Ureter (tissue), 1 donor: ENCODE measurements at regions not wholly inside any gene's neighbourhood (a gene's known extent, or its start where the extent isn't known, plus 50 kb on each side); places are given as distances from the start of the nearest gene placed in this dataset.
"Not testable (repeated sequence)": the region's sequence is repeated elsewhere in the genome, so short reads cannot be mapped to it uniquely, and the experiment has no call there.

ENCODE experiments used
- DNase-seq: peaks from one replicate; pipeline ENCODE4 v3.0.0-alpha.2; 2020; ENCODE audit warnings: low spot score
- donor health status: DM: yes; HTN: yes; CAD: no.

- no peak for DNase-seq
Observed at GRCh38 chr12:131213896-131214442, 260.3 kb downstream of the ADGRD1 start.

- DNase-seq = not testable (repeated sequence)
Observed at GRCh38 chr12:131214936-131215335, 261.2 kb downstream of the ADGRD1 start.

DNA sequence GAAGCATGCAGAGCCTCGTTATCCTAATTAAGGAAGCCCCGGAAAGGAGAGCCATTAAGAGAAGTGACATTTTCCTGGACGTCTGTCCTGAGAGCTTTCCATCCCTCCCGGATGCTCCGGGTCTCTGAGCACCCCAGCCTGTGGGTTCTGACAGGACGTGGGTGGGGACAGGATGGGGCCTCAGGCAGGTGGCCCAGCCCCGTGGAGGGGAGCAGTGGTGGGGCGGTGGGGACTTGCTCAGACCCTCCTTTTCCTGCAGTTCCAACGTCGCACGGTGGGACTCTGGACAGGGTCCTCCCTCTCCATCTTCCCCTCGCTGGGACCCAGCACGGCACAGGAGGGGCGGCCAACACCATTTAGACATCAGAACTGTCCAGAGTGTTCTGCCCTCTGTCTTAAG, 262.9 kb downstream of the ADGRD1 start:
- DNase-seq = not testable (repeated sequence)

DNA sequence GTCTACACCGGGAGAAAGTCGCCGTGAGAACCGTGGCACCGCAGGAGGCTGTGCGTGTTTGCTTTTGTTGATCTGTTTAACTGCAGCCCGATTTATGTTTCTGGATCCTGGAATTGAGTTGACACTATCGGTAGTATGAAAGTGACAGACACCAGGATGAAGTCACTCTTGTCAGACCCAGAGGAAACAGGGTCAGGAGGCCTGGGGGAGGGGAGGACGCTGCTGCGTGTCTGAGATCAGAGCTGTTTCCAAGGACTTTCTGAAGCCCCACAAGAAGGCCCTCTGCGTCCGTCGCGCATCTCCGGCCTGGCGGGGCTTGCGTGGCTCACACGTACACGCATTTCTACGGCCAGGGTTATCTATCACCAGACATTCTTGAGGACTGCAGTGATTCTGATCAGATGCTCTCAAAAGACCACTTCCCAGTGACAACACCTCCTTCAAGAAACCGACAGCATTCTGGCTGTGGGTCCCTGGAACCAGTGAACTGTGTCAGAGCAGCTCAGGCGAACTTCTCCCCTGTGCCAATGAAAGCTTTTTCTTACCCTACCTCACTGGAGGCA, 263.4 kb downstream of the ADGRD1 start:
- DNase-seq = no peak

DNA sequence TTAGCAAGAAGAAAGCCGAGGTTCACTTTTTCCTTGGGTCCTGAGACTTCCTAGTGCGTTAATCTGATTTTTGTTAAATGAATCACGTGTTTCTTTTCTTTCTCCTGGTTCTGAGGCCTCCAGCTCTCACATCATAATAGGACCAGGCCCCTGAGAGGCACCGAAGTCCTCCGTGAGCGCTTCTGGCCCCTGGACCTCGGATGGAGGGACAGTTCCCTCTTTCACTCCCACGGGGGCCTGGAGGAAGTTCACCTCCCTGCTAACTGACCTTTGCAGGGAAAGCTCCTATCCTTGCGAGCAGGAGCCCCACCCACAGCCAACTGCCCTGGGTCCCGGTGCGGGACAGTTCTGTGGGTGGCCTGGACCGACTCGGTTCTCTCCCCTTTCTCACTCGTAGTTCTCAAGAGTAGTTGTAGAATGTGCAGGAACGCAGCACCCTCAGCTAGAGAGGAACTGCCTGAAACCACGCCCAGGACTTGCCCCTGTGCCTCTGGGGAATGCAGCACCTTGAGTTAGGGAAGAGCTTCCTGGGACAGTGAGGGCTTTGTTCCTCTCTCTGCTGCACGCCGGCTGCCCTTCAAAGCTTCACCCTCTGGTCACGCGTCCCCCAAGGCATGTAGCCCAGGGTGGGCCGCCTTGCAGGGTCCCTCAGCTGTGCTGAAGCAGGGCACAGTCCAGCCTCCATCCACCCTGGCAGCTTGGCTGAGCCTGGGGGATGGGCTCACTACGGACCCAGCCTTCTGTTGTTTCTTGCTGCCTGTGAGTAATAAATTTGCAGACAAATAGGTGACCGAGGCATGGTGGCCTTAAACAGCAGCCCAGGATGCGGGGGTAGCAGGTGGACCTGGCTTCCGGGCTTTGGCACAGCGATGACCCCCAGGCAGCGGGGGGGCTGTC, 264.6 kb downstream of the ADGRD1 start:
- no peak for DNase-seq

- no peak for DNase-seq
Observed at GRCh38 chr12:131218923-131219669, 265.4 kb downstream of the ADGRD1 start.

DNA sequence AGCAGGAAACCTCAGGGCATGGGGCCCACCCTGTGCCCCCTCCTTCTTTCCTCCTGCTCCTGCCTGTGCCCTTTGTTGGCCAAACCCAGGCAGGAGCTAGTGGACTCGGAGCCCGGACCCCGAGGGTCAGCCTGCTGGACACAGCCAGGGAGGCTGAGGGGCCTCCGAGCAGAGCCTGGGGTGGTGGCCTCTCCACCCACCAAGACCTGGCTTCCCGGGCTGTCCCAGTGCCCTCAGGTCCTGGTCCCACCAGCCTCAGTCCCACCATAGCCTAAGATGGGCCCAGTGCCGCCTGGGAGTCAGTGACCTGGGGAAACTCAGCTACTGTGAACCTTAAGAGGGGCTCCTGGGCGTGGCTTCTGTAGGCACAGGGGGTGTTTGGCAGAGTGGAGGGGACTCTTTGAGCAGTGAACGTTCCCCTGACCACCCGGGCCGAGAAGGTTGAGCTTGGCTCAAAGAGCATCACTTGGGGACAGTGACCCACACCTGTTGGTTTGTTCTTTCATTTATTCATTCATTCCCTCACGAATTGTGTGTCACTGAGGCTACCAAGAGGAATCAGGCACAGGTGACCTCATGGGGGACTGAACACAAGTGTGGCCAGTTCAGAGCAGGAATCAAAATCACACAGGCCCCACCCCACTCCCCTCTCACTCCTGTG, 266.1 kb downstream of the ADGRD1 start:
- no peak for DNase-seq

- no peak for DNase-seq
Observed at GRCh38 chr12:131220331-131220685, 266.6 kb downstream of the ADGRD1 start.

- no peak for DNase-seq
Observed at GRCh38 chr12:131221061-131221956, 267.6 kb downstream of the ADGRD1 start.

DNA sequence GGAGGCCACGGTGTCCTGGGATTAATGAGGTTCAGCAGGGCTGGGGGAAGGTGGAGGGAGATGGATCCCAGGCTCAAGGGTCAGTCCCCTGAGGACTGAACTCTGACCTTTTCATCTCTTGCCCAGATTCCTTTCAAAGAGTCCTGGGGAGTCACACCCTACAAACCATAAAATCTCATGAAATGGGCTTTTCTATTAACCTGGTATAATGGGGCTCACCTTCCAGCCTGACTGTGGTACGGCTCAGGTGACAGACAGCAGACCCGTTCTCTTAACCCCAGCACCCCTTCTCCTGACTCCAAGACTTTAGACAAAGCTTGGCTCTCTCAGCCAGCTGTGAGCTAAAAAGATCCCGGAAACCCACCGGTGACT, 268.2 kb downstream of the ADGRD1 start:
- DNase-seq = no peak

DNA sequence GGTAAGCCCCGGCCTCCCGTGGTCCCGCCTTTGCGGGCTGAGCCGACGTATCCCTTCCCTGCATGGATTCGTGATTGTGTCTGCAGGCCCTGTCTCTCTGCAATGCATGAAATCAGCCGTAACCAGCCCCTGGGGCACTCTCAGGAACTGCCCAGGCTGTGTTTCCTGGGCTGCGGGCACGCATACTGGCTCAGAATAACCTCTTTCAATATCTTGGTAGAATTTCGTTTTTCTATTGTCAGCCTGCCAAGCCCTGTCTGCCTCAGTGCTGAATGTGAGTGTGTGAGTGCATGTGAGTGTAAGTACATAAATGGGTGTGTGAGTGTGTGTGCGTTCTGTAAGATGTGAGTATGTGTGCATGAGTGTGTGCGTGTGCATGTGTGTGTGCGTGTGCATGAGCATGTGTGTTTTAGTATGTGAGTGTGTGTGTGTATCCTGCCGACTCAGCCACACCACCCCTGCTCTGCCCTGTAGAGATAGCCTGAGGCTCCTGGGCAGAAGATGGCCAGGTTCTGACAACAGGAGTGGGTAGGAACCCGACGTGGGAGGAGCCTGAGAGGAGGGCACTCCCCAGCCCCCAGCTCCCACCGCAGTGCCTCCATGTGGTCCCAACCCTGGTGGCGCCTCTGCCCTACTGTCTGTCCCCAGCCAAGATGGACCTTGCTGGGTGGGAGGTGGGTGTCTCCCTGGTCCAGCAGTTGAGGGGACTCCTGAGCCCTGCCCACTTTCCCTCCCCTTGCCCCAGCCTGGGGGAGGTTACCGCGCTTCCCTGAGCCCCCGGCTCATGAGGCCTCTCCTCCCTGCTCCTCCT, 268.8 kb downstream of the ADGRD1 start:
- DNase-seq = no peak

DNA sequence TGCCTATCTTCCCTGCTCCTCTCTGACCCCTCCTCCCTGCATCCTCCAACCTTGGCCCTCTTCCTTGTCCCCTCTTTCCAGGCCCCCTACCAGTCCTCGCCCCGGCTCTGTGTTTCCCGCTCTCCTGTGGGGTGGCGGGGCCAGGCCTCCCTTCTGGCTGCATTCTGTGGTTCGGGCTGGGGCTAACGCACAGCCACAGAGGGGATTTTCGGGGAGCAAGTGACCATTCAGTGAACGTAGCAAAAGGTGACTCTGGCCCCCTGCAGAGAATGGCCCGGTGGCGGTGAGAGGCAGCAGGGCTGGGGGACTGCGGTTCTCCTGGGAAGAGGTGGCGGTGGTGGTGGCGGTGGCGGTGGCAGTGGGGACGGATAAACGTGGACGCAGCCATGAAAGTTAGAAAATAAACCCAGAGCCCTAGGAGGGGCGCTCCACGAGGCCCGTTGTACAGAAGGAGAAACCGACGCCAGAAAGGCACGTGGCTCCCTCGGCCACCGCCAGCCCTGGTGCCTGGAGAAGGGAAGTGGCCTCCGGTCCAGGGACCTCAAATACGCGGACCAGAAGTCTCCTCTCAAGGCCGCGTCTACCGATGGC, 269.6 kb downstream of the ADGRD1 start:
- DNase-seq = no peak

DNA sequence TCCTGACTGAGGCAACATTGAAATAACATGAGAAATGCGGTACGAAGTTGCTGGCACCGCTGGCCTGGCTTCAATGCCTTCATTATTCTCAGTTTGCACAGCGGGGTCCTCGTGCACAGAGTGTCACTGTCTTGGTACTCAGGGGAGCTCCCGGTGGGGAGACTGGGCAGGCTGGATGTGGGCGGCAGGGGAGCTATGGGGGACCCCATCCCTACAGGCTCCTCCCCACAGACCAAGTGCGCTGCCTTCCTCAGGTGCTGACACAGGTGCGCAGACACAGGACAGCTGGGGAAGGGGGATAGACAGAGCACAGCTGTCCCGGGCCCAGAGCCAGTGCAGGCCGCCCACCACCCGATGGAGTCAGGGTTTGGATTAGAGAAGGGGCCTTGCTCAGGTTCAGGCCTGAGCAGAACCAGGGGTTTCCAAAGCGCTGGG, 270.1 kb downstream of the ADGRD1 start:
- no peak for DNase-seq

- DNase-seq = not testable (repeated sequence)
Observed at GRCh38 chr12:131224226-131225065, 270.7 kb downstream of the ADGRD1 start.

- DNase-seq = not testable (repeated sequence)
Observed at GRCh38 chr12:131225066-131225380, 271.3 kb downstream of the ADGRD1 start.

DNA sequence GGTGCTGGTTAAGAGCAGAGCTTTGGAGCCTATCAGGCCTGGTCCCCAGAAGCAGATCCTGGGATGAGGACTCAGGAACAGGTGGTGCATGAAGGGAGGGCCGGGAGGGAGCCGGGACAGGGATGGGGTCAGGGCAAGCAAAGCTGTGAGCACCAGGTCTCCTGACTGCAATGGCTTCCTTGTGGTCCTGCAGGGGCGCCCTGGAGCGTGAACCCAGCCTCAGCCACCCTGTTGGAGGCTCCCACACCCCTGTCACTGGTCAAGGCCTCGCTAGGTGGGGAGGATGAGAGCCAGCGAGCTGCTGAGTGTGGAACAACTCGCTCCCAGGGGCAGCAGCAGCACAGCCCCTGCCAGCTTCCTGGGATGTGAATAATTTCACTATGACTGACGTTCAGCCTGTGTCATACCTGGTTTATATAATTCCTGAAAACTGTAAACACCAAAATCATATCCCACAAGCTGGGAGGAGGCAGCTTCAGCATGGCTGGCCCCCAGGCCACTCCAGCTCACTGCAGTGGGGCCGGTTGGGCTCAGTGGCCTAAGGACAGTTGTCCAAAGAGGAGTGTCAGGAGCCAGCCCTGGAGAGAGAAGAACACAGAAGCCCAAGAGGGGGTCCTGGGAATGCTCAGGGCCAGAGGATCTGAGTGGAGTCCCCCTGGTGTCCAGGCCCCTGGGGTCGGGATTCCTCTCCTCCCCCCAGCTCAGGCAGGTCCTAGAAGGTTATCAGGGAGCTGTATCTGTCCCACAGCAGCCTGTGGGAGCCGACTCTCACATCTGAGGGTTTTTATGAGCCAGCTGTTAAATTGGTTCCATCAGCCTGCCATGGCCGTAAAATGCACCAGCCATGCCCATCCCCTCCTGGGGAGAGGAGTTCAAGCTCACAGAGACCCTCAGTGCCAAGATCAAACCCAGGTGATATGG, 272.9 kb downstream of the ADGRD1 start:
- DNase-seq = no peak

GRCh38 chr12:131227641-131228040, 273.9 kb downstream of the ADGRD1 start:
- DNase-seq = not testable (repeated sequence)

GRCh38 chr12:131229079-131229425, 275.3 kb downstream of the ADGRD1 start:
- not testable (repeated sequence) for DNase-seq
